HFFc6 (cell line): ENCODE measurements at regions not wholly inside any gene's neighbourhood (a gene's known extent, or its start where the extent isn't known, plus 50 kb on each side); places are given as distances from the start of the nearest gene placed in this dataset.

ENCODE experiments used
- DNase-seq: peaks from one replicate; pipeline ENCODE4 v3.0.0-alpha.2; 2018
- H3K27ac Mint-ChIP-seq: 2 replicates; pipeline ENCODE4 v1.8.0; 2020; ENCODE audit warnings: mild to moderate bottlenecking, mixed read lengths
- H3K27me3 Mint-ChIP-seq: 2 replicates; pipeline ENCODE4 v1.8.0; 2021; ENCODE audit warnings: mild to moderate bottlenecking, moderate library complexity, mixed read lengths; ENCODE audit not compliant: insufficient read depth
- H3K36me3 Mint-ChIP-seq: 2 replicates; pipeline ENCODE4 v1.8.0; 2021; ENCODE audit warnings: low read depth, mixed read lengths
- H3K4me1 Mint-ChIP-seq: 2 replicates; pipeline ENCODE4 v1.8.0; 2020; ENCODE audit warnings: low read depth, mixed read lengths
- H3K4me3 Mint-ChIP-seq: 2 replicates; pipeline ENCODE4 v1.8.0; 2020; ENCODE audit warnings: mild to moderate bottlenecking, moderate library complexity, mixed read lengths
- H3K9me3 Mint-ChIP-seq: 2 replicates; pipeline ENCODE4 v1.8.0; 2020; ENCODE audit warnings: mild to moderate bottlenecking, mixed read lengths
- TF ChIP-seq, protein P1 (sequence below): fragments of 200-600 bp; sonication (generic); IDR thresholded peaks from 2 replicates; pipeline ENCODE4 v1.5.0; 2021; ENCODE audit warnings: antibody characterized with exemption, mild to moderate bottlenecking

DNA sequence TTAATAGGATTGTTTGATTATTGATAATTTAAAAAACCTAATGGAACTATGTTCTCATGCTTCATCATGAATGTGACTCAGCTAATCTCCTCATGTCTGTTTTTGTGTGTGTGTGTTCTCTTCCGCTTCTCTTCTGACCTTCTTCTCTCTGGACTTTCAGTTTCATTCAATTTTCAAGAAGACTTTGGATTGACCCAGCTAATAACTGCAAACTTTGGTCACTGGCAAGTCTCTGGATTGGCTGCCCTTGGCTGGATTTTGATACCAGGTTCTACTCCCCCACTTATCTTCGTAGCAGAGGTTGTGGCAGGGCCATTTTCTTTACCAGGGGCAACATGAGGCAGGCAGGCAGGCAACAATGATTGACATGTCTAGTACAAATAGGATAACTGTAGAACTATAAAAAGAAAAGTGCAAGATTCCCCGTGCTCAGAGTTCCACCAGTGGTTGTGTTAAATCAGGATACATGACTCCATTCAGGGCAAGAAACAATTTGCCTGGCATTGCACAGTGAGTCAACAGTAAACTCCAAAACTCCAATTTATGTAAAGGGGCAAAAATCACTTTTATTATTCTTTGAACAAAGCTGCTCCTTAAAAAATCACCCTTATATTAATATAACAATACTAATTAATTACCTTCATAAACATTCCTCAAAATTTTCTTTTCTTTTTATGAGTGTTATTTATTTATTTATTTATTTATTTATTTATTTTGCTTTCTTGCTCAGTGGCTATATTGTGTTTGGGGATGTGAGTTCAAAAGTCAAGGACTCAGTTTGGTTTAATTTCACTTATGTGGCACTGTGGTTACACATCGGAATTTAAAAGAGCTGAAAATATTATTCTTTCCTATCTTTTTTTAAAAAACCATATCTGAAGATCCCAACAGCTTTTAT lies 167.6 kb downstream of the RND3 start:
- Mint-ChIP-seq H3K36me3 (peaks cover 15% of the 10 kb centered on the region), H3K27me3 (peaks cover 2% of the 10 kb centered on the region; the same call in 1 of the 2 replicates), H3K27ac (no peak overlapping the region), H3K4me3 (no peak overlapping the region), H3K9me3 (peaks cover 17% of the 10 kb centered on the region), H3K4me1 (no peaks in the 10 kb centered on the region)
- TF ChIP-seq, protein P1, sequence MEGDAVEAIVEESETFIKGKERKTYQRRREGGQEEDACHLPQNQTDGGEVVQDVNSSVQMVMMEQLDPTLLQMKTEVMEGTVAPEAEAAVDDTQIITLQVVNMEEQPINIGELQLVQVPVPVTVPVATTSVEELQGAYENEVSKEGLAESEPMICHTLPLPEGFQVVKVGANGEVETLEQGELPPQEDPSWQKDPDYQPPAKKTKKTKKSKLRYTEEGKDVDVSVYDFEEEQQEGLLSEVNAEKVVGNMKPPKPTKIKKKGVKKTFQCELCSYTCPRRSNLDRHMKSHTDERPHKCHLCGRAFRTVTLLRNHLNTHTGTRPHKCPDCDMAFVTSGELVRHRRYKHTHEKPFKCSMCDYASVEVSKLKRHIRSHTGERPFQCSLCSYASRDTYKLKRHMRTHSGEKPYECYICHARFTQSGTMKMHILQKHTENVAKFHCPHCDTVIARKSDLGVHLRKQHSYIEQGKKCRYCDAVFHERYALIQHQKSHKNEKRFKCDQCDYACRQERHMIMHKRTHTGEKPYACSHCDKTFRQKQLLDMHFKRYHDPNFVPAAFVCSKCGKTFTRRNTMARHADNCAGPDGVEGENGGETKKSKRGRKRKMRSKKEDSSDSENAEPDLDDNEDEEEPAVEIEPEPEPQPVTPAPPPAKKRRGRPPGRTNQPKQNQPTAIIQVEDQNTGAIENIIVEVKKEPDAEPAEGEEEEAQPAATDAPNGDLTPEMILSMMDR, result no peak
- DNase-seq, result no peak

DNA sequence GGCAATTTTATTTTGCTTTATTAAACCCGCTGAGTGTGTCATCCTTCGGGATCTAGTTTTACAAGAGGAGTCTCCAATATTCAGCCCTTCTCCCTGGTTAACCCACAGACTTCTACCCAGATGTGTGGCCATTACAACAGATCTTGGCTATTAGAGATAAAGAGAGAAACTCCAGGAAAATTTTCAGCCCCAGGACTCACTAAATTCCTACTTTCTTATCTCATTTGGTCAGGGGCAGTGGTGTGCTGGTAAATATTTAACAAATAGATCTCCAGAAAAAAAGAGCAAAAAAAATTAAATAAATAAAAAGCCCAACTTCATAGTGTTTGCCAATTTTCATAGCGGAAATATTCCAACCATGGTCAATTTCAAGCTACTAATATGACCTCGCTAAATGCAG lies 168.4 kb downstream of the RND3 start:
- H3K4me1 Mint-ChIP-seq, result no peaks in the 10 kb centered on the region
- no peak overlapping the region for H3K4me3 Mint-ChIP-seq
- TF ChIP-seq, protein P1, result no peak

DNA sequence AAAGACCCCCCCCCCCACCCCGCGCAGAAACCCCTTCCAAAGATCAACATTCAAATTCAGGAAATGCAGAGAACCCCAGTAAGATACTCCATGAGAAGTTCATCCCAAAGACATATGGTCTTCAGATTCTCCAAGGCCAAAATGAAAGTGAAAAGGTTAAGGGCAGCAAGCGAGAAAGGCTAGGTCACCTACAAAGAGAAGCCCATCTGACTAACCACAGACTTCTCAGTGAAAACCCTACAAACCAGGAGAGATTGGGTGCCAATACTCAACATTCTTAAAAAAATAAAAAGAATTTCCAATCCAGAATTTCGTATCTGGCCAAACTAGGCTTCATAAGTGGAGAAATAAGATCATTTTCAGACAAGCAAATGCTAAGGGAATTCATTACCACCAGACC lies 175.2 kb downstream of the RND3 start:
- peaks cover 31% of the 10 kb centered on the region for H3K9me3 Mint-ChIP-seq
- no peak overlapping the region for H3K4me3 Mint-ChIP-seq
- TF ChIP-seq, protein P1, result no peak
- H3K27me3 Mint-ChIP-seq, result no peaks in the 10 kb centered on the region
- no peaks in the 10 kb centered on the region for H3K4me1 Mint-ChIP-seq
- H3K36me3 Mint-ChIP-seq, result peaks cover 21% of the 10 kb centered on the region
- DNase-seq, result no peak
- no peak overlapping the region for H3K27ac Mint-ChIP-seq

More for the DNA sequence above, 168.4 kb downstream of the RND3 start:
- peaks cover 15% of the 10 kb centered on the region for H3K36me3 Mint-ChIP-seq
- H3K27ac Mint-ChIP-seq, result no peak overlapping the region
- DNase-seq, result no peak
- H3K27me3 Mint-ChIP-seq, result peaks cover 2% of the 10 kb centered on the region; the same call in 1 of the 2 replicates
- H3K9me3 Mint-ChIP-seq, result peaks cover 21% of the 10 kb centered on the region

DNA sequence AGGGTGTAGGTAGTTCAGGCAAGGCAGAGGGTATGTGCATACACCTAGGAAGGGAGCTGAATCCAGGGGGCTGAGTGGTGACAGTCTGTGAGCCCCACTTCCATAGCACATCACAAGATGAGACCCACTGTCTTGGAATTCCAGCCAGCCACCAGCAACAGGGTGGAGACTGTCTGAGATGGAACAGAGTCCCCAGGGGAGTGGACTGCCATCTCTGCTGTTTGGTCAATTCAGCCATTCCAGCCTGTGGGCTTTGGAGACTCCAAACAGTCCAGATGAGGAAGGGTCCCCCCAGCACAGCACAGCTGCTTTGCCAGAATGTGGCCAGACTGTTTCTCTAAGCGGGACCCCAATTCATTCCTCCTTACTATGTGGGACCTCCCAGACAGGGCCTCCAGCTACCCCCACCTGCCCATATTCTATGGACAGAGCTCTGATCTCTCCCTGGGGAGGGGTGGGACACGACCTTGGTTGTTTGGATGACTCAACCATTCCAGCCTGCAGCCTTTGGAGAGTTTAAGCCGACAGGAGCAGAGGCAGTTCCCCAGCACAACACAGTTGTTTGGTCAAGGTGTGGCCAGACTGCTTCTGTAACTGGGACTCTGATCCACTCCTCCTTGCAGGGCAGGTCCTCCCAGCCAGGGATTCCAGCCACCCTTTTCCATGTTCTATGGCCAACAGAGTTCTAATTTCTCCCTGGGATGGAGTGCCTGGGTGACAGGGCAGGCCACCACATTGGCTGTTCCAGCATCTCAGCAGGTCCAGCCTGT lies 178.0 kb downstream of the RND3 start:
- Mint-ChIP-seq H3K27me3 (no peaks in the 10 kb centered on the region; the same call in 1 of the 2 replicates), H3K4me3 (no peak overlapping the region), H3K4me1 (no peaks in the 10 kb centered on the region), H3K9me3 (peaks cover 16% of the 10 kb centered on the region), H3K36me3 (peaks cover 9% of the 10 kb centered on the region), H3K27ac (no peak overlapping the region)
- TF ChIP-seq, protein P1, result no peak
- no peak for DNase-seq

DNA sequence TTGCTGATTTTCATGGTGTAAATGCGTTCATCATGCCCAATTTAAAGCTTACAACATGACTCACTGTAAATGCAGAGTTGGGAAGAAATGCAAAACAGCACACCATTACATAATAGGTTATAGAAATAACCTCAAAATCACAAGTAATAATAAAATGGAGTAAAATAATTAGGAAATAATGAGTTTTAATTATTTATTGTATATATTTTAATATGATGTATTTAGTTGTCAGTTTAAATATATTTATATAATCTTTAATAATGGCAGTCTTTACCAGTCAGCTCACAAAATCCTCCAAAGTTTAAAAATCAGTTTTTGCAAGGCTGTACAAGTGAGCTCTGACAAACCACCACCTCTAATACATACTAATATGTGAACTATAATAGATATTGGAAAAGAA lies 180.2 kb downstream of the RND3 start:
- no peaks in the 10 kb centered on the region for H3K4me1 Mint-ChIP-seq
- peaks cover 18% of the 10 kb centered on the region for H3K9me3 Mint-ChIP-seq

More for the DNA sequence above, 180.2 kb downstream of the RND3 start:
- TF ChIP-seq, protein P1, result no peak
- H3K27me3 Mint-ChIP-seq, result no peaks in the 10 kb centered on the region; the same call in 1 of the 2 replicates
- no peak for DNase-seq
- H3K4me3 Mint-ChIP-seq, result no peak overlapping the region
- peaks cover 15% of the 10 kb centered on the region for H3K36me3 Mint-ChIP-seq
- no peak overlapping the region for H3K27ac Mint-ChIP-seq
